ENCODE measurements at regions not wholly inside any gene's neighbourhood (a gene's known extent, or its start where the extent isn't known, plus 50 kb on each side); places are given as distances from the start of the nearest gene placed in this dataset.

DNA sequence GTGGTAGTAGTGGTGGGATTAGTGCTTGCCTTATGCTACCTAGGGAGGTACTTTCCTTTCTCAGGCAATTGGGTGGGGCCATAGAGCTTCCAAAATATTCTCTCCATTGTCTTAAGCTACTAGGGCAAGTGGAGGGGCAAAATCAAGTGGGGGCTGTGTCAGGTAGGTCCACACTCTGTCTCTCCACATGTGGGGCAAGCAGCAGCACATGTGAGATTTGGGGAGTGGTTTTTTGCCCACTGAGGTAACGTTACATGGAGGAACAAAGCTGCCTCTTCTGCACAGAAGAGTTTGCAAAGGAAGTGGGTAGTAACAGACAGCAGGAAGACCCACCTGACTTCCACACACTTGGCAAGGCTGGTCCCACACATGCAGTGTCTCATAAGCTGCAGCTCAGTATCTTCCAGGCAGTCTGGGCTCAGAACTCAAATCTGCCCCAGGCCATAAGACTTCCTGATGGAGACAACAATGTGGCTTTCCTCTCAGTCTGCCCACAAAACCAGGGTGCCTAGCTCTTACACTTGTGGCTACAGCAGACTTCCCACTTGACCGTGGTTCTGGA is 1581.5 kb upstream of the PCDH20 start:
- ChIA-PET POLR2A (no interaction called here), RAD21 (ENCODE audit: unreplicated experiment) (no interaction called here), CTCF (no interaction called here), SMC1A (ENCODE audit: uncharacterized antibody, unreplicated experiment) (no interaction called here)
- in situ Hi-C loops (cut with MboI) = no loop called here
- no peak for TF ChIP-seq CHD2 (IDR thresholded peaks at IDR 0.05; ENCODE audit: borderline replicate concordance, low read depth, low read length)
- no peak for TF ChIP-seq JUND (IDR thresholded peaks at IDR 0.05; ENCODE audit: low read depth, low read length)
- TF ChIP-seq SPI1 (IDR thresholded peaks at IDR 0.05; ENCODE audit: borderline replicate concordance, insufficient read depth, low read depth, low read length) = no peak
- TF ChIP-seq YBX1 (IDR thresholded peaks at IDR 0.05) = no peak
- TF ChIP-seq MYC (IDR thresholded peaks at IDR 0.05; ENCODE audit: insufficient read depth, insufficient read length, insufficient replicate concordance, low read length, severe bottlenecking) = no peak
- TF ChIP-seq HDGF (IDR thresholded peaks at IDR 0.05) = no peak
- TF ChIP-seq NFYB (IDR thresholded peaks at IDR 0.05; ENCODE audit: insufficient read depth, low read depth, low read length) = no peak
- no peak for TF ChIP-seq RFX5 (IDR thresholded peaks at IDR 0.05; ENCODE audit: low read depth, low read length)
- no peak for TF ChIP-seq HDAC6 (IDR thresholded peaks at IDR 0.05; ENCODE audit: unreplicated experiment)
- no peak for TF ChIP-seq SKIL (IDR thresholded peaks at IDR 0.05; ENCODE audit: low read depth, poor library complexity, severe bottlenecking)
- TF ChIP-seq PML (IDR thresholded peaks at IDR 0.05; ENCODE audit: low read length) = no peak
- TF ChIP-seq WRNIP1 (IDR thresholded peaks at IDR 0.05; ENCODE audit: borderline replicate concordance, low read depth, low read length) = no peak
- no peak for TF ChIP-seq POLR2AphosphoS5 (IDR thresholded peaks at IDR 0.05; ENCODE audit: low read length)
- Histone ChIP-seq H3K79me2 (ENCODE audit: control insufficient read depth, insufficient read depth, low read length) (no peaks in the 10 kb centered on the region), H3K36me3 (ENCODE audit: control insufficient read depth in 2 of 2, insufficient read depth in 2 of 2, low read length in 1 of 2) (no peaks in the 10 kb centered on the region), H3K9me3 (replicated peaks; ENCODE audit: control insufficient read depth, insufficient read depth, low read length) (no peaks in the 10 kb centered on the region), H3K27me3 (replicated peaks in 1 of 2; ENCODE audit: control insufficient read depth in 2 of 2, insufficient read depth in 2 of 2, low read length in 1 of 2) (no peaks in the 10 kb centered on the region), H3K4me2 (ENCODE audit: control insufficient read depth, insufficient read depth) (no peak overlapping the region), H3K4me3 (no peak overlapping the region), H3K27ac (ENCODE audit: control insufficient read depth, insufficient read depth) (no peak overlapping the region), H3K4me1 (ENCODE audit: control insufficient read depth, insufficient read depth, low read length) (no peaks in the 10 kb centered on the region), H3K9ac (ENCODE audit: control insufficient read depth, insufficient read depth, low read length) (no peak overlapping the region), H2AFZ (ENCODE audit: control insufficient read depth, low read depth, low read length) (no peak overlapping the region), H4K20me1 (ENCODE audit: control insufficient read depth, insufficient read depth) (no peaks in the 10 kb centered on the region)
- WGBS (ENCODE audit: insufficient coverage, insufficient replicate concordance, low lambda C conversion rate, missing lambda C conversion rate) = 0% methylated on average over 2 of the region's 2 CpGs
- no peak for DNase-seq (ENCODE audit: low read depth, low spot score)
- ATAC-seq = no peak
- no peak for FAIRE-seq
- intact Hi-C loops (cut with micrococcal nuclease; ENCODE audit: unreplicated experiment) = no loop called here
- BruUV-seq (replicated peaks) = no TSS peak
